GM21390 (cell line): ENCODE measurements at regions not wholly inside any gene's neighbourhood (a gene's known extent, or its start where the extent isn't known, plus 50 kb on each side); places are given as distances from the start of the nearest gene placed in this dataset.

Experiments
- ATAC-seq: cut with Tn5 transposase; IDR thresholded peaks from one replicate; pipeline ENCODE4 v1.9.1; 2021; ENCODE audit not compliant: unreplicated experiment

DNA sequence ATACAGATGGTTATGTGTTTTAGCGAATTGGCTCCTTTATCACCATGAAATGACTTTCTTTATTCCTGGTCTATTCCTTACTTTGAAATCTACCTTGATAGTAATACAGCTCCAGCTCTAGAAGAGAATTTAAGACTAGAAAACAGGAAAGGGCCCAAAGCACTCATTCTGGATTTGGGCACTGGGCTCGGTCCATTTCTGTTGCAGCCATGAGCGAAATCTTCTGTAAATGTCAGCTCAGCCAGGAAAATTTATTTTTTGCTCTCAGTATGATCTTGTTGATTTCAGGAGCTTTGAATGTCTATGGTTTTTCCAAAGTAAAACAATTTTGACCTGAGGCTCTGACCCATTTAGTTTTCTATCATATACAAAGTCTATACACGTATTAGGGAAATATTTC lies 104.1 kb downstream of the DIRAS2 start:
- no peak for ATAC-seq

DNA sequence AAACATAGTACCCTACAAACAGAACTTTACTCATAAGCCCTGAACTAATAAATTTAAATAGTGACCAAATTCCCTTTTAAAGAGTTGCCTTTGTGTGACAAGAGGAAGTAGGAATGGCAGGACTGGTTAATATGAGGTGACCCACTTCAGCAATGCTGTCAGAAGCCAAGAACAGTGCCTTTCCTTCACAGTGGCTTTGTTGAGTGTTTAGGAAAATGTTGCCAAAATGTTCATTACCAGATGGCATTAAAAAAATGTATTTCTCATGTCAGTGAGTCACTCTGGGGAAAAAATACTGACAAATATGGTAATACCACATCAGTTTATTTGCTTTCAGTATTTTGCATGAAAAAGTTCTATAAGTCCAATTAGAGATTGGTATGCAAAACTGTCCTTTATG lies 103.3 kb downstream of the DIRAS2 start:
- ATAC-seq: no peak

DNA sequence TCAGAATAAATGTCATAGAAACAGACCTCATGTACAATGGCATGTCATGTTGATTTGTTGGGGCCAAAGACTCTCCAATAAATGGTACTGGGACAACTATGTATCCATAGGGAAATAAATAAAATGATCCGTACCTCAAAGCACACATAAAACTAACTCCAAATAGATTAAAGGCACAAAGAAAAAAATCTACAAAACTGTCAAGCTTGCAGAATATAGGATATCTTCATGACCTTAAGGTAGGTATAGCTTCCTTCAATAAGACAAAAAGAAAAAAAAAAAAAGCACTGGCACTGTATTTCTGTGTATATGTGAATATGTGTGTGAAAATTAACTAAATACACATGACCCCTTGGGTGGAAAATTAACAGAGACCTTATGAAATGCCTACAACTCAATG lies 101.9 kb downstream of the DIRAS2 start:
- ATAC-seq: no peak

DNA sequence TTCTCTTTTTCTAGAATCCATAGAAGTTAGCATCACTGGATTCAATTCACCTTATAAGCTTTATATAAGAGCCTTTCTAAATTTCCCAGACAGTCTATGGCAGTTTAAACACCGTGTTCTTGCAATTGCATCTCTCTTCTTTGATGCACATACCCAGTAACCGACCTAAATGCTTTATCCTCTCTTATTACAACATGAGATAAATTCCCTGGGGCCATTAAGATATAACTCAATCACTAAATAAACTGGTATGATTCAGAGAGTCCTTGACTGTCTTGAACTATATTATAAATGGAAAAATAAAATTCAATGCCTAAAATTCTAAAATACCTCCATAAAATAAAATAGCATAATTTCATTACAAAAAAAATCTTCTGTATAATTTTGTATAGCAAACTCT lies 98.1 kb downstream of the DIRAS2 start:
- ATAC-seq: no peak

DNA sequence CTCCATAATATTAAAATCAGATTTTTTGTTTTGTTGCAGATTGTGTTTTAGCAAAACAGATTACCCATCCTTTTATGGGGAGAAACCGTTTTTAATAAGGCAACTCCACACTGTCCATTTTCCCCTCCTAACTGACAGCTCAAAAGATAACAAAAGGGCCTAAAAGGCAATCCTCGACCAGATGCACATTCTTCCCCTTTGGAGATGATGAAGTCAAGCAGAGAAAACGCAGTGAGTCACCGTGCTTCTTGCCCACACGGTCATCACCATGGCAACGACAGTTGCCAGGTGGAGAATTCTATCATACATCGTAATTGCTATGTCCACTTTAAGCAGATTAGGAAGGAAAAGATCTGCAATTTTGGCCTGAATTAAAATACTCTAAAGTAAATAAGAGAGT lies 96.4 kb downstream of the DIRAS2 start:
- no peak for ATAC-seq

DNA sequence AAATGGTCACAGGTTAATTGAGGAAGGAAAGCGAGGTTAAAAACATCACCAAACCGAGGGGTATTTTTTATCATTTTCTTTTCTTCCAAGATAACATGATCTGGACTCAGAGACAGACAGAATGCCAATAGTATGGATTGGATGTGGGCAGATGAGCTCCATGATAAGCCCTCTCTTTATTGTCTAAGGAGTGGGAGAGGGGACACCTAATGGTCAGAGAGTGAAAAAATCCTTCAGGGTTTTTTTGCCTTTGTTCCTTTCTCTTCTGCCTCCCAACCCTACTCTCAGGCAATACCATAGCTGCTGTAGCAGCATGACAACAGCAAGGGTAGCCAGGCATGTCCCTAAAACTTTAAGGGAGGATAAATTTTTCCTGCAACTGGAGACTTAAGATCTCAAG lies 94.7 kb downstream of the DIRAS2 start:
- no peak for ATAC-seq

DNA sequence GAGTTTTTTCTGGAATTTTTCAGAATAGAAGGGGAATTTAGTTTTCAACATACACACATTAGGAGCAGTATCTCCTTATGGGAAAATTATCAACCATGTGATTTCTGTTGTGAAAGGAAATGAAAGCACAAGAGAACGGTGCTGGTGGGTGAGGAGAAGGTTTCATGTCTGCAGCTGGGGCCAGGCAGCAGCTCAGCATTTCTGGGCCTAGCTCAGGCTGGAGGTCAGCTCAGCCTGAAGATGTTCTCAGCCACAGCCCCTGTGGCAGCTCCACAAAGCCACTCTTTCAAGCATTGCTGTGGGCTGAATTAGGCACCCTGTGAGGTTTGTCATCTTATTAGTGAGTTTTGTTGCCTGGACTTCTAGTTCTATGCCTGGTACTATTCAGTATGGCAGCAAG lies 90.3 kb downstream of the DIRAS2 start:
- peak; percentile 91 for ATAC-seq

DNA sequence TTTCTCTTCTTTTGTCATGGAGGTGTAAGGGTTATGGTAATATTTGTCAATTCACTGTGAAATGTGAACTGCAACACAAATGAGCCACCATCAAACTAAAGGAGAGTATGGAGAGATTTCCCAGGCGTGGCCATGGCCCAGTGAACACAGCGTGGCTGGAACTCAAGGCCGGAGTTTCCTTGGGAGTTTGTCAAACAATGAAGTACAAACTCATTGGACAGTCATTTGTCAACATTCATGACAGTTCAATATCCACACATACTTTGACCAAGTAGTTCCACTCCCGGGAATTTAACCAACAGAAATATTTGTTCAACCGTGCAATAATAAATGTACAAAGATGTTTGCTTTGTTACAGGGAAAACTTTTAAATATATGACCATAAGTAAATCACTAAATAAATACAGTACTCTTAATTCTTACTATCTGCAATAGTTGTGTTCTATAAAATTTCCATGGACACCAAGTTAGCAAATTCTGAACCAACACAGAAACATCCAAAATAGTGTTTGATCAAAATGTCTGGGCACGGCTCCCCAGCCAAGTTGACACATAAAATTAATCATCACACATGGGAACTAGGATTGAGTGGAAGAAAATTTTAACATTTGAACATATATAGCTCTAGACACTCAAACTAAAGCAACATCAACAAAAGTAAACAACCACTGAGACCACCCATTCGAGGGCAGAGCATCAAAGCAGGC lies 87.1 kb downstream of the DIRAS2 start:
- ATAC-seq: no peak

DNA sequence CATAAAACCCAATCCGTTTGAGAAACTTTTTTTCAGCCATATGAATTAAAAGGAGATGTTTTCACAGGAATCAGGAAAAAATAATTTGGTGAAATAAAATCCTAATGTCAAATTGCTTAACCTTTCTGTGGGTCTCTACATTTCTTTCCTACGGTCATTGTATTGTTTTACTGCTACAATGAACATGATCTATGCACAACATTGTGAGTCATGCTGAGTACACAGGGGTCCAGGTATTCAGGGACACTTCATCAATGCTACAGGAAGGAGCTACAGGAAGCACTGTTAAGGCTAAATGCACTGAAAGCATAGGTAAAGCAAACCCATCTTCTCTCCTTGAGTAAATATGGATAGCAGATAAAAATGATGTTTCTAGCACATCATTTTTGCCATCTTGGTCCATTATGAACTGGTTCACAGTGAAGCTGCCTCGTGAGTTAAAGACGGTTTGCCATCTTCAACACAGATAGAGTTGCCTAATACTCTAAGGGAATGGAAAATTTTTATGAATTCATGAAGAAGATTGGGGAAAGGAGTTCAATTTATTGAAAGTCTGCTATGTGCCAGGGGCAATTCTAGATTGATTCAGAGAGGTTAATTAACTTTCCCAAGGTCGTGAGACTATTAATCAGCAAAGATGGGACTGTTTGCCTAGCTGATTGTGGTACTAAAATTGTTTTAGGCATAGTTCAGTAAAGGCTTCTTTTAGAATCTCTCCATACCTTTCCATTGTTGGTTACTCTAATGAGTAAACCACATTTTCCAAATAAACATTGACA lies 85.5 kb downstream of the DIRAS2 start:
- ATAC-seq: no peak

DNA sequence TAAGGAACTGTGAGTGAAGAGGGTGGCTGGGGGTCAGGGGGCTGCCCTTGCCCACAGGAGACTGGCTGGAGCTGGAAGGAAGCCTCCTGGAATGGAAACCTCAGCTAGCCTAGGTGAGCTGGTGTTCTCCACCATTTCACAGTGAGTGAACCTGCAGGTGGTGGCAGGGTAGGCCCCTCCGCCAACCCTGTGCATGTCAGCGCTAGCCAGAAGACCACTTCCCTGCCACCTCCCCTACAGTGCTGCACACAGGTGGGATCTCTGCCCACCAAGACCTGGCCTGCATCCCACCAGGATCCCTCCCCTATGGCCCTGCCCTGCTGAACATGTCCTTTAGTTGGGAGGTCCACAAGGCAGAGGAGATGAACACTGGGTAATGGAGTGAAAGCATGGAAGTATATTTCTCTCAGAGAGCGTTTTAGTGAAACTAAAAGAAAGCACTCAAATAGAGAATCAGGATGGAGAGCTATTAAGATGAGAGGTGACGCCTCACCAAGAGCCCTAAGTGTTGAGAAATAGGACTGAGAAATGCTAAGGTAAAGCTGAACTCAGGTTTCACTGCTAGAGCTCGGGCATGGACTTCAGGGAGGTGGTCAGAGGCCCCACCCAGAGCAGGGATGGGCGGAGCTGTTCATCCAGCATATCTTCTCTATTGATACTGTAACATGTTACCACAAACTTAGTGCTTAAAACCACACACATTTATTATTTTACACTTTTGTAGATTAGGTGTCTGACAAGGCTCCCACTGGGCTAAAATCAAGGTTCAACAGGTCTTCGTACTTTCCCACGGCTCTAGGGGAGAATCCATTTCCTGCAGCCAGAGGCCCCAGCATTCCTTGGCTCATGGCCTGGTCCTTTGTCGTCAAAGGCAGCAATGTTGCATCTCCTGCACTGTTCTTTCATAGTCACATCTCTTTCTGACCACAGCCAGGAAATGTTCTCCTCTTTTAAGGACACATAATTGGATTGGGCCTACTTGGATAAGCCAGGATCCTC lies 83.2 kb downstream of the DIRAS2 start:
- peak; percentile 67 for ATAC-seq
